ENCODE measurements at regions not wholly inside any gene's neighbourhood (a gene's known extent, or its start where the extent isn't known, plus 50 kb on each side); places are given as distances from the start of the nearest gene placed in this dataset.

GRCh38 chr1:34403156-34403555 is 226.4 kb downstream of the C1orf94 start:
- DNase-seq (ENCODE audit: low spot score) = no peak
- intact Hi-C loops (cut with DNase I) = no loop called here

DNA sequence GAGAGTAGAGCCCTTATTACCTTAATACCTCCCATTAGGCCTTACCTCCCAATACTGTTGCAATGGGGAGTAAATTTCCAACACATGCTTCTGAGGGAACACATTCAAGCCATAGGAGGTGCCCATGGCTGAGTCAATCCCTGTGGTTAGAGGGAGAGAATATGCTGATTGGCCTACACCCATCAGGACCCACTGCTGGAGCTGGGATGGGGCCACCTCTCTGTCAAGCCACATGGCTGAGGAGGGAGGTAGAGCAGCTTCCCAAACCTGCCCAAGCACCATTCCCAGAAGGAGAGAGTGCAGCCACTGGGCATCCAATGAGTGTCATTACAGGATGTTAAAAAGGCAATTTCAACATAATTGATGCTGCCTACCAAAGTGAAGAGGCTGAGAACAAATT is 228.1 kb downstream of the C1orf94 start:
- intact Hi-C loops (cut with DNase I) = no loop called here
- DNase-seq (ENCODE audit: low spot score) = no peak

DNA sequence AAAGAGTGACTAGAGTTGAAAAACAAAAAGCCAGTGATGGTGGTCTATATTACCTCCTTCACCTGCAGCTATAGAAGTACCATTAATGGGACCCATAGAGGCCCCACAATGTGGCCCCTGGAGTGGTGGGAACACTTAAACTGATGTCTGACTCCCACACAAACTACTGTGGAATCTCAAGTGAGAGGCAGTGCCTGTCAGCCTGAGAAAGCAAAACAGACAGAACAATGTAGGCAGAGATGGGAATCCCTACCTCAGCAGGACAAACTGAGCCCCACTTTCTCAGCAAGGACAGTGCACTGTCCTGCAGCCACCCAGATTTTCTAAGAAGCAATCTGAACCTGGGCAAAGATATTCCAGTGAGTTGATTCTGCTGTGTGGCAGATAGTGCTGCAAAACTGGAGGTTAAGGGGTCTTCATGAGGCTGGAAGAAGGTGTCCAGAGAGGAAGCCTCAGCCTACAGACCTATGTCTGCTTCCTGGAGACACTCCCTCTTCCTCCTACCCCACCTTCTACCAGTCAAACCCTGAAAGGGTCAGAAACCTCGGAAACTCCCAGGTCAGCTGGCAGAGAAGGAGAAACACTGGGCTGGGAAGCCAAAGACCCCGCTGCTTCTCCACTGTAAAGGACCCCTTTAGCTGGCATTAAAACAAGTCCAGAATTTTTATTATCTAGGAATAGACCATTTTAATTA is 228.7 kb downstream of the C1orf94 start:
- intact Hi-C loops (cut with DNase I) = no loop called here
- no peak for DNase-seq (ENCODE audit: low spot score)

- intact Hi-C loops (cut with DNase I) = no loop called here
Observed at GRCh38 chr1:34406377-34406776, 229.7 kb downstream of the C1orf94 start.

GRCh38 chr1:34406833-34407539 is 230.3 kb downstream of the C1orf94 start:
- intact Hi-C loops (cut with DNase I) = no loop called here
- DNase-seq (ENCODE audit: low spot score) = no peak

More at GRCh38 chr1:34406377-34406776, 229.7 kb downstream of the C1orf94 start:
- DNase-seq (ENCODE audit: low spot score) = no peak

- DNase-seq (ENCODE audit: low spot score) = no peak
- intact Hi-C loops (cut with DNase I) = no loop called here
Observed at GRCh38 chr1:34408011-34408410, 231.3 kb downstream of the C1orf94 start.

DNA sequence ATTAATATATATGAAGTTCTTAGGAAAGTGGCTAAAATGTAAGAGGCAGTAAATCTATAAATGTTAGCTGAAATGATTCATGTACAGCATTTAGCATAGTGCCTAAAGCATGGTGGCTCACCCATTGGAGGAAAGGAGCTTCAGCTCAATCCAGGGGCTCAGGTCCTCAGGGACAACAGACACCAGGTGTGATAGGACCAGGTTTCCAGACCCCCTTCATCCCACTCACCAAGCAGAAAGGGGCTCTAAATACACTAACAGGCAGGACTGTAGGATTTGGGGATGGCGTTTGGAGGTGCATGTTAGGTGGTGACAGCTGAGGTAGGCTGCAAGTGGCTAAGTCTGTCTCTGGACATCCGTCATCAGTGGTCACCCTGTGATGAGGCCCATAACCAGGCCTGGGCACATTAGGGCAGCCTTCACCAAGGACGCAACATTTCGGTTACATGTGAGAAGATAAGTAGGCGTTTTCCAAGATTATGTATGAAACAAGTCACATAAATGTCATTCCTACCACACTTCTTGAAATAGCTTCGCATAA is 233.1 kb downstream of the C1orf94 start:
- intact Hi-C loops (cut with DNase I) = no loop called here

DNA sequence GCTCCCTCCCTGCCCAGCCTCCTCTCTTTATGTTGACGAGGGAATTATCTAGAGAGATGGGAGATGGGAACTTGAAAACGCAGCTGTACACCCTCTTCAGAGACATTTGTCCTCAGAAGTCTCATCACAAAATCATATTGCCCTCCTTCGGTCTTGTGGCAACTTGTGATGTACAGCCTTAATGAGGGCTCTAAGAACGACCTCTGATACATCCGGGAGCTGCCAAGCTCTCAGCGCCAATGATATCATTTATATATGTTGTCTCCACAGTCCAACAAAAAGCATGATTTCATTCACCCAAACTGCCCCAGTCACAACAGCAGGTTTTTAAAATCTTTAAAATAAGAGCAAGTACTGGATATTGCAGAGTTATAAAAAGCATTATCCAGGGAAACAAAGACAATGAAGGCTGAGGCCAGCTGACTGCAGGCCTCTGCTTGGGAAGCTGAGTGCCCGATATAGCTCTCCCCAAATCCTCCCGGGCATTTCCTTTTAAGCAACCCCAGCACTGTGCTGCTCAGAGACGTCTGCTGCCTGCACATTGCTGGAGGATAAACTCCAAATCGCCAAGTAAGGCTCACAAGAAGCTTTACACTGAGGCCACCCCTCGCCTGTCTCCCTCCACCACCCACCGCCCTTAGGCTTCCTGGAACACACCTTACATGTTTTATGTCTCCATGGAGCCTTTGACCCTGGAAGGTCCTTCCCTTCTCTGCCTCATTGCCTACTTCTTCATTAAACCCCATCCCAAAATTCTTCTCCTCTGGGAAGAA is 236.1 kb downstream of the C1orf94 start:
- DNase-seq (ENCODE audit: low spot score) = no peak
- intact Hi-C loops (cut with DNase I) = no loop called here

More for the DNA sequence above, 233.1 kb downstream of the C1orf94 start:
- no peak for DNase-seq (ENCODE audit: low spot score)

- no peak for DNase-seq (ENCODE audit: low spot score)
- intact Hi-C loops (cut with DNase I) = no loop called here
Observed at GRCh38 chr1:34415140-34415539, 238.4 kb downstream of the C1orf94 start.

DNA sequence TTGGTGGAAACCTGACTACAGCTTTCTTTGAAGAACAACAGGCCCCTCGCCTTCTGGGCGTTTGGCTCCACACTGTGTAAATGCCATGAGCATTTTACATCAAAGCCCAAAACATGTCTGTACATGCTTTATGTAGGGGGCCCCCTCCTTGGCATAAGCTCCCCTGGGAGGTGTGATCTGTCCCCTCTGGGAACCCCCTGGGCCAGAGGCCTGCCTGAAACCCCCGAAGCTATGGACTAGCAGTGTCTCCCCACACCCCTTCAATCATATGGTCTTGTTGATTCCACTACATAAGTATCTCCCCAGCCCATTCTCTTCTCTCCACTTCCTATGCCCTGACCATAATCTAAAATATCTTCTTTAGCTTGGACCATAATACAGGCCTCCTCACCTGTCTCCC is 241.5 kb downstream of the C1orf94 start:
- intact Hi-C loops (cut with DNase I) = no loop called here
- DNase-seq (ENCODE audit: low spot score) = no peak

- no peak for DNase-seq (ENCODE audit: low spot score)
- intact Hi-C loops (cut with DNase I) = no loop called here
Observed at GRCh38 chr1:34419663-34420136, 243.0 kb downstream of the C1orf94 start.

- intact Hi-C loops (cut with DNase I) = no loop called here
- DNase-seq (ENCODE audit: low spot score) = no peak
Observed at GRCh38 chr1:34425046-34425445, 248.3 kb downstream of the C1orf94 start.

GRCh38 chr1:34425785-34426184 is 249.1 kb downstream of the C1orf94 start:
- no peak for DNase-seq (ENCODE audit: low spot score)
- intact Hi-C loops (cut with DNase I) = no loop called here

DNA sequence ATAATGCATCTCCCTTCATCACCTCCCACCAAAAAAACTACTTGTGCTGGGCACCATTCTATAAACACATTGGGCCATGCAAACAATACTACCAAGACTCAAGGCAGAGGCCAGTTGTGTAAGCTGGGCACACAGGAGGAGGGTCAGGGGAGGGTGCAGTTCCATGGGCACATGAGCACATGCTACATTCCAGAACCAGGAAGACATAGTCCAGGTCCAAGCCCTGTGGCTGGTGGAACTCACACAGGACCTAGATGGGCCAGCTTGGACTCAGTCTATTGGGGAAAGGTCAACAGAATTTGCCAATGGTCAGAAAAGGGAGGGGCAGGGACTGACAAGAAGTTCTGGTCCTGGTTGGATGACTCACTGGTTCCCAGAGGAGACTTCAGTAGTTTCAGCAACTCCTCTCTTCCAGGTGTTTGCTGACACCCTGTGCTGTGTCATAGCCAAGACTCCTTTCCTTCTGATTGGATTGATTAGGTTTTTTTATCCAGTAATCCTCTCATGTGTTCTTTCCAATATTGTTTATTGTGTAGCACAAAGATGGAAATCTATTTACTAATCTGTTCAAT is 249.7 kb downstream of the C1orf94 start:
- no peak for DNase-seq (ENCODE audit: low spot score)
- intact Hi-C loops (cut with DNase I) = no loop called here

DNA sequence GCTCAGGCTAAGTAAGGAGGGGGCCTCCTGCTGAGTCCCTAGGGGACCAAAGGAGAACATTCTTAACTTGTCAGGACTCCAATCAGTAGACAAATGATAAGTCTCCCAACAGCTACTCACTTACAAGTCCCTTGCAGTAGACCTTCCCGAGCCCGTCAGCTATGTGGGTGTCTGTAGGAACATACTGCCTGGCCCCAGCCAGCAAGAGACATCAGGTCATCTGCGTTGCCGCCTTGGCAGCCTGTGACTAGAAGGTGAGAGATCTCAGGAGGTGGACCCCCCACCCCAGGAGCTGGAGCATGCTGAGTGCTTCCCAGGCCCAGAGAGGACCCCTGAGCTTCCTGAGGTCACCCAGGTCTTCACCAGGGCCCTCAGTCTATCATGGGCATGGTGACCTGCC is 250.5 kb downstream of the C1orf94 start:
- intact Hi-C loops (cut with DNase I) = no loop called here
- no peak for DNase-seq (ENCODE audit: low spot score)

GRCh38 chr1:34433099-34433498 is 256.4 kb downstream of the C1orf94 start:
- intact Hi-C loops (cut with DNase I) = no loop called here
- no peak for DNase-seq (ENCODE audit: low spot score)

DNA sequence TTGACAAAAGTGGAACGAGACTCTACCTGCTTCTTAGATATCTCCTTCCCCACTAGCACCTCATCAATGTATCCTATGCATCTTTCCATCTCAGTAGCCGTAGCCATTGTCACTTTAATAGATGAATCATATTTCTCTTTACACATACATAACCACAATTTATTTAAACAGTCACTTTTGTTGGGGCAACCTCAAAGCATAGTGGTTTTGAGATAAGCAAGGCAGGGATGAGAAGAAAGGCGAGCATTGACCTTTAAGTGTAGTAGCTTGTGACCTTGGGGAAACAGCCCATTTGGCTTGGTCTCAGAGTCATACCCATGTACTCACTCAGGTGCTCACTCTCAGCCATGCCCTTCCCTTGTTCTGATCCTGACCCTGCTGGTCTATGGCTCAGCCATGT is 260.1 kb downstream of the C1orf94 start:
- DNase-seq (ENCODE audit: low spot score) = no peak
- intact Hi-C loops (cut with DNase I) = no loop called here

DNA sequence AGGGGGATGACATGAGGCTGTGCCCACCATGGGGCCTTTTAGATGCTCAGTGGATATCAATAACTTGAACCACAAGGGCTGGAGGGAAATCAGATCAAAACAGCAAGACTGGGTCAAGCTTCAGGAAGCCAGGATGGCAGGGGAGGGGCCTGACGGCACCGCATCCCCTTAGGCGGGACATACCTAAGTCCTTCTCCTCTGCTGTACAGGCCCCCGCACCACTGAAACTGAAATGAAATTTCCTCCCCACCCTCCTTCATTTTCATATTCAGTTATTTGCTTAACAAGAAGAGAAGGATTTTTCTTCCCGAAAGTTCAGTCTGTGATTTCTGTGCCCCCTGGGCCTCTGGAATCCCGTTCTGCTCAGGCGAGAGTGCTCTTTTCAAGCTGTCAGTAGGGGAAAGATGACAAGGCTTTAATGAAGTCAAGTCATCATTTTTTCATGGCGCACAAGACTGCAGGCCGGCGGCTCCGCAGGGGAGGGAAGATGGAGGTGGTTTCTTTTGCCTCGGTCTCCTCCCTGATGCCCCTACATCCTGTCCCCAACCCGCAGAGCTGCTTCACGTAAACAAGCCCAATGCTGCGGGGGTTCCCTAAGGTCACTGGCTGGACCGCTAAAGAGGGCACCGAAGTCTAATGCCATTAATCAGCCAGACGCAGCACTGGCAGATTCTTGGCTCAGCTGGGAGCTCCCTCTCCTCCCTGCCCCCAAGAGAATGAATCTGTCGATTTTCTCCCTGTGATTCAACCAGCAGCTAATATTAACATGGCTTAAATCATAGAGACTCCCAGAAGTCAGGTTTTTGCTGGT is 264.8 kb downstream of the C1orf94 start:
- DNase-seq (ENCODE audit: low spot score) = no peak
- intact Hi-C loops (cut with DNase I) = no loop called here

DNA sequence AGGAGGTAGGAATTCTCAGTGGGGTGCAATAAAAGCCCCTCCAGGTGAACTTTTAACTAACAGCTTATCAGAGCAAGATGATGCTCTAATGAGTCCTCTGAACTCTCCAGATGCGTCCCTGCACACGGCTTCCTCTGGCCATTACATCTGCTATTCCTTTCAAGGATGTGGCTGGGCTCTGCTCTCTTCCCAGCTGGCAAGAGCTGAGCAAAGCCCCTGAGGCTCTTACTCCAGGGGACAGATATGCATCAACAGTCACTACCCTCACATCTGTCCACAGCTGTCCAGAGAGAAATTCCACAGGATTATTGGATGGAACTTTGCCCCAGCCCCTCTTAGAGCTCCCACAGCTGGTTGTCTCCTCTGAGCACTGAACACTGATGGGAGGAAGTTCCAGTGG is 267.8 kb downstream of the C1orf94 start:
- intact Hi-C loops (cut with DNase I) = no loop called here
- no peak for DNase-seq (ENCODE audit: low spot score)

Measured in cardiac septum (tissue), 1 donor.